NCI-H1092 (cell line): ENCODE measurements at regions not wholly inside any gene's neighbourhood (a gene's known extent, or its start where the extent isn't known, plus 50 kb on each side); places are given as distances from the start of the nearest gene placed in this dataset.

ENCODE experiments used
- DNase-seq: peaks from one replicate; lab custom pipeline; 2025; lab: John Stamatoyannopoulos, UW

DNA sequence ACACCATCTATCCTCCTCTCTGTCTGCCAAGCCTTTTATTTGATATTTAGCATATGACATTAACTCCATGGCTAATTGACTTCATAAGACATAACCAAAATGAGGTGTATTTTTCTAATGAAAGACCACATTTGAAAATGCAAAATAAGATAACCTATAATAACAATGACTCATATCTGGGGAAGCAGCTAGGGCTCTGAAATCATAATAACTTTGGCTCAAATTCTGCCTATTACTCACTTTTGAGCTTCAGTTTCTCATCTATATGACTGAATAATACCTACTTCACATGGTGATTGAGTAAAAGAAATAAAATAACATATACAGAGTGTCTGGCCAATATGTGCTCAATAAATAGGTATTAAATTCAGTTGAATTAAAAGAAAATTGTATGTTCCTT, 1419.8 kb upstream of the TENM4 start:
- no peak for DNase-seq

DNA sequence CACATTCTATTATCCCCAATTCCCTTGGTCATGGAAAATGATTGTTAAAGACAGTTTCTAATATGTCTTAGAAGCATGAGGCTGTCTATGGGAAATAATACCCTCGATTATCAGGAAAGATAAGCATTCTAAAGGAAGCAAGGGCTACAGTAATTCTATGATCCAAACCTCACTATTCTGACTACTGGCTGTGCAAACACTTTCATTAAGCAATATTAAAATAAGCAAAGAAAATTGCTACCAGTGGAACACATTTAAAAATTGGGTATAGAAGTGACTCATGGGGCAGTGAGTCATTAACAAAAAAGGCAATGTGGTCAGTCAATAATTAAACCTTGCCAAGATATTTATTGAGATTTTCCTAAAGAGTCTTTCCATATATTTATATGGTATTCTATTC, 1415.2 kb upstream of the TENM4 start:
- no peak for DNase-seq

DNA sequence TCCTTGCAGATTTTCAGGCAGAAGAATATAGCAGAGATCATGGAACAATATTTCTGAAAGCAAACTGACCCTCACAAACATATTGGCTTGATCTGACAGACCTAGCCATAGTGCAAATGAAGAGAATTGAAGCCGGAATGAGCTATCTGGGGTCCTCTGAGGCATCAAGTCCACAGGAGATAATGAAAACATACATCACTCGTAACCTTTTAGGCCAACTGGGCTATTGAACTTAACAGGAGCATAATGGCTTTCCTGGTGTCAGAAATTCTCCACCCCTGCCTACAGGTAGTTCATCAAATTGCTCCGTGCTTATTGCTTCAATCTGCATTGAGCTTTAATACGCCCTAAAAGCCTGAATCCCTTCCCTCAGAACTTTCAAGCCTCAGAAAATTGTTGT, 1414.6 kb upstream of the TENM4 start:
- DNase-seq, result no peak

DNA sequence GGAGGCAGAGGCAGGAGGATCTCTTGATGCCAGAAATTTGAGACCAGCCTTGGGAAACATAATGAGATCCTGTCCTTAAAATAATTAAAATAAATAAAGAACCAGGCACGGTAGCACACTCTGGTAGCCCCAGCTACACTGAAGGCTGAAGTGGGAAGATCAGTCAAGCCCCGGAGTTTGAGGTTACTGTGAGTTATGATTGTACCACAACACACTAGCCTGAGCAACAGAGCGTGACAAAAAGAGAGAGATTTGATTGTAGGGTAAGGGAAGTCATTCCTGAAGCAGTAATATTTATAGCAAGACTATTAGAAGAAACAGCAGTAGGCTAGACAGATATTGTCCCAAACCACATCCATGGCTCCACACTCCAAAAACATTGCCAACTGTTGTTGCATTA, 1408.4 kb upstream of the TENM4 start:
- no peak for DNase-seq

DNA sequence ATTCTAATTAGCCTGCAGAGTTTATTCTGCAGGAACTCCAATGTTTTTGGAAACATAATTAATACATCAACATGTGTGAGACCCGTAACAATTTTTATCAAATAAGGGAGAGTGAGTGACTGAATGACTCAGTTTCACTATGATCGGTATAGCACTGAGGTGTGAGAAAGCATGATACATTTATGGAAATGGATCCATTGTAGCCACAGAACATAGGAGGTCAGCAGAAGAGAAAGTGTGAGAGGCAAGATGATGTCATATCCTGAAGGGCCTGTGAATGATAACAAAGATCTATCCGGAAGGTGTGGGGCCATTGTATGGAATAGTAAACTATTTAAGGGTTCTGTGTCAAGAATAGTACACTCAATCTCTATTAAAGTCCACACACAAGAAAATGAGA, 1406.1 kb upstream of the TENM4 start:
- DNase-seq, result no peak

DNA sequence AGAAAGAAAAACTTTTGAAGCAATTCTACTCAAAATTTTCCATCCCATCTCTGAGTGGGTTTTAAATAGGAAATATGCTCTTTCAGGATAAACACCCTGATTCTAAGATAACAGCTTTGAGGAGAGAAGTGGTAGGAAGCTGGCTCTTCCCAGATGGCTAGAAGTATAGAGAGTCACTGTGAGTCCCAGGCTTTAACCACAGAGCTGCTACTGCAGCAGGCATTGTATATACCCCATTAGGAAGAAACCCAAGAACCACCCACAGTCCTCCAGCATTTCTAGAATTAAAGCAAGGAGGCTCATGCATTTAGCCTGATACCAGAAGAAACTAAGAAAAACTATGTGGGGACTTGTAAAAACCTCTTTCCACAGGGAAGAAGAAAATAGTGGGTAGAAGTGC, 1405.6 kb upstream of the TENM4 start:
- DNase-seq, result no peak

DNA sequence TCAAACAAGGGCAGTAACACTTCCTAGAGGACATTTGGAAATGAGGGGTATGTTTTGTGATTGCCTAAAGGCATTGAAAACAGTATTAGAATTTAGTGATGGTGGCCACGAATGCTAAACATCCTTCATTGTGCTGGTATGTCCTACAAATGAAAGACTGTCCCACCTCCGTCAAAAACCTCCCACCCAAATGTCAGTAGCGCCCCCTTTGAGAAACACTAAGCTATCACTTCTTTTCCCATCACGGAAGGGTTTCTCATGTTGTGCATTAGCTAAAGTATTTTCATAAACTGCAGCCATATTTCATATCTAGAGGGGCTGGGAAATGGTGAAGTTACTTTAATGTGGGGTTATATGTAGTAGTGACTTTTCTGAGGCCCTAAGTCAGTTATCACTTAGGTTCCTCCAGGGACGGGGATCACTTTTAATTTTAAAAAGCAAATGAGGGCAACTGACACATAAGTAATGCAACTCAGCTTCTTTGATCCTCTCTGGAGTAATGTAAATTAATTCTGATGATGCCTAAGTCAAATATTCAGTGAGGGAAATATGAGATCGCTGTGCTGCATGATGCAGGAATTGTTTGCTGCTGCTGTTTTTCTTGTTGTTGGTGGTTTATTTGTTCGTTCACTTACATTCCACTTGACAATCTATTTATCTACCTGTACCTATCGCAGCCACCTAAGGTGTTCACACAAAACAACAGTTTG, 1403.4 kb upstream of the TENM4 start:
- no peak for DNase-seq

DNA sequence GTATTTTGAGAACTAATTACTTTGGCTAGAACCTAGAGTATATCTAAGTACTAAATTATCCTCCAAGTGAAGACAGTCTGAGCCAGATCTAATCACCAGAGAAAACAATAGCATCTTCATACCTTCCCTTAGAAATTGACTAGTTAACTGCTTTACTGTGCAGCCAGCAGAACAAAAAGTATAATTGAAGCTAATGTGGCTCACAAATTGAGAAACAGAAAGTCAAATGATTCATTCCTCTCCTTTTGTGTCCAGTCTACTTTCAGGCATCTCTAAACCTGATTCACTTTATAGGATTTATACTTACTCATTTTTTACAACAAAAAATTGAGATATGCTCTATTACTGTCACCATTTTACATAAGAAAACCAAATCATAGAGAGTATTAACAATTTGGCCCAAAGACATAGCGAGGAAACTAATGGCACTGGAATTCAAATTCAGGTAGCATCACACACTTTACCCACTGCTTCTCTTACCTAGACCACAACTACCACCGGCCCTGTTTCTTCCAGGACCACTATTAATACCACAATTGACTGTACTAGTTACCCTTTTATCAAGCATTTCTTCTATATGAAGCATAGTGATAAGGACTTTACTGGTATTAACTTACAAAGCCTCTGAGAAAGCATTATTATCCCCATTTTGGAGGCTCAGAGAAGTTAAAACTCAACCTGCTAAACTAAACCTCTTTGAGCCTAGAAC, 1402.6 kb upstream of the TENM4 start:
- DNase-seq, result no peak

DNA sequence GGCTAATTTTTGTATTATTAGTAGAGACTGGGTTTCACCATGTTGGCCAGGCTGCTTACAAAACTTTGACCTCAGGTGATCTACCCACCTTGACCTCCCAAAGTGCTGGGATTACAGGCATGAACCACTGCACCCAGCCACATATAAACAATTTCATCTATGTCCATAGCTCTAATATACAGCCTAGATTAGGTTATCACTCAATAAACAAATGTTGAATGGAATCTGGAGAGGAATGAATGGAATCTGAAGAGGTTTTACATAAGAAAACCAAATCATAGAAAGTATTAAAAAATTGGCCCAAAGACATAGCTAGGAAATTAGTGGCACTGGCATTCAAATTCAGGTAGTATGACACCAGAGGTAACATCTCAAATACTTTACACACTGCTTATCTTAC, 1401.4 kb upstream of the TENM4 start:
- no peak for DNase-seq

DNA sequence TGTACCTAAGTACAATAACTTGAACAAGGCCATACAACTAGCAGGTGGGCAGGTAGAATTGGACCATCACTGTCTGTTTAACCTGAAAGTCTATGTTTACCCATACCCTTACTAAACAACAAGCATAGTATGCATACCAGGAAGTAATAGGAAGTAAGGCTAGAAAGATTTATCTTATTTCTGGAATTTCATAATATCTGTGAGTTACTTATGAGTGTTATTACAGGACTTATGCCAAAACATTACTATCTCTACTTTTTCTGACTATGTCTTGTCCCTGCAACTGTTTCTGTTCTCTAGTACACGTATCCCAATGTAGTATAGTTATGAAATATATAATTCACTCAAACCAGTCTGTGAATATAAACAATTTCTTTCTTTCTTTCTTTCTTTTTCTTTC, 1400.8 kb upstream of the TENM4 start:
- no peak for DNase-seq

DNA sequence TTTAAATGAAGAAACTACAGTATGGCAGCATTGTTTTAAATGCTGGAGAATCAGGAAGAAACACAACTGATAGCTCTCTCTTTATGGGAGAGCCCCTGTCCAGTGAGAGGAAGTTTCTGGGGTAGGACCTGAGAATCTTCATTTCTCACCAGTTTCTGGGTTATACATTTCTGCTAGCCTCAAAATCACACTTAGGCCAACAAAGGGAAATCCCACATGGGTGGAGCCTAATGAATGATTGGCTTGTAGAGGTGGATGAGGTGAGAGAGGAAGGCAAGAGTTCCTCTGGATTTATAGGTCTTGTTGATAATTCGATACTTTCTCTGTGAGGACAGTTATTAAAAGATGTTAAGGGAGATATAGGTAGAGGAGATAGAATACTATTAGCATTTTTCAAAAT, 1397.3 kb upstream of the TENM4 start:
- no peak for DNase-seq

DNA sequence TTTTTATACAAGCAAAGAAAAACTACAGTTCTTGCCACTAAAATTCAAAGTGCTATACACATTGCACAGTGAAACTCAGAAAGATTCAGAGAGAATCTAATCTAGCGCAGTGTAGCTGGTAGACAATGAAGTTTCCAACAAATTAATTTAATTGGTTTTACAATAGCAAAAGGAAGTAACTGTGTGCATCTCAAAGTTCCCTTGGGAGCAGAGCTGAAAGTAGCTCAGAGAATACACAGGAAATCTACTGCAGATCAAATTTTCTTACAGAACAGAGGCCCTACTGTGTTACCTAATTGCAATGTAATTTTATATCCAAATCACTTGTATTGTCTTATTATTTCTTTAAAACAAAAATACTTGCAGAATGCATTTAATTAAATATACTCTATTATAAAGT, 1396.2 kb upstream of the TENM4 start:
- no peak for DNase-seq

DNA sequence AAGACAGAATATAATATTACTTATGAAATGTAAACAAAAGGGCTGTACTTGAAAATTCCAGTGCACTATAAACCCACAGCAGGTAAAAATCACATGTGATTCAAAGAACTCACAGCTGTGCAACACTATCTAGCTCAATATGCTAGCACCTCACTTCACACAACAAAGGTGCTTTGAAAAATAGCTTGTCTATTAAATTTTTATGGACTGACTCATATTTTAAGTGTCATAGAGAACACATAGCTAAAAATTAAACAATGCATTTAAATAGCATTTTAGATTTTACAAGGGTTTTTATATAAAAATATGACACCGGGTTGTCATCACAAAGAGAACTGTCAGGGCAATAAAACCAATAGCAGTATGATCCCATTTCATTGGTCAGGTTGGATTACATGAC, 1390.5 kb upstream of the TENM4 start:
- no peak for DNase-seq

DNA sequence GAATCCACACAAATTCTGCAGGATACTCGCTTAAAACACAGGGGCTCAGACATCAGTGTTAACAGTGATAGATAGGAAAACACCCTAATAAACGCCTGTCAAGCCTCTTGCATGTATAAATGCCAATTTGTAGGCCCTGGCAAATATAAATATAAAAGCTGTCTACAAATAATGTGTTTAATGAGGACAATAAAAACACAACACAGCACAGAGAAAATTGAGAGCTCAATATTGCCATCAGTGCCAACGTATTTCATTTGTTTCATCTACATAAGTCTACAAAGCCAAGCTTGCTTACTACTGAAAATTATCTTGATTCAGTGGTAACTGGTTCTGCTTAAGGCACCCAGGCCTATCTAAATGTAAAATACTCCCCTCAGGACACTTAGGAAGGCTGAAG, 1387.0 kb upstream of the TENM4 start:
- DNase-seq, result no peak

DNA sequence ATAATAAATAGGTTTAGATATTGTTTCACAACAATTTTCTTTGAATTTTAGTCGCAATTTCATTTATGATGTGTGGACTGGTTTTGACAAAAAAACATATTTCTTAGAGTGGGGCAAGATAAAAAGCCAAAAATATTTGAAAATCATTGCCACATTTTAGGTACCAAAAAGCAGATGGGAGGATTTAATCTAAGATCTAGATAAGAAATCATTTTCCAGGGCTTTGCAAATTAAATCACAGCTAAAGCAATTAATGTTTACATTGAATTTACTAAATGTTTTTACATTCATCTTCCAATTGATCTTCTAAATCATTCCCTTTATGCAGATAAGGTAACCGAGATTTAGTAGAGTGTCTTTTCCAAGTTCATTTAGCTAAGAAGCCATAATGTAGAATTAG, 1386.0 kb upstream of the TENM4 start:
- no peak for DNase-seq

DNA sequence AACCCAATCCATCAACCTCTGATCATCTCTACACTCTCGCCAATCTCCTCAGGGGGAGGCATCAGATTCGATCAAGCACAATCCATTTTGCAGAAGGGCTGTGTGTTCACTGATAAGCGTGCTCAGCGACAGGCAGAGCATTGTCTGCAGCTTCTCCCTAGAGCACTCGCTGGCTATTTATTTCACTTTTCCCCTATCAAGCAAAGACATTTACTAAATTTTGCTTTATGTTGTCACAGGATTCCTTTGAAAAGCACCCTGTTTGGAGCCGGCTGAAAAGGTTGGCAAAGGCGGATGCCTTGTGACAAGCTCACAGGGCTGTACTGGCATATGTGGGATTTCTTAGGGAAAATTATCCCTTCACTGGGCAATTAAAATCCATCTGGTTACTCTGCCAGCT, 1381.5 kb upstream of the TENM4 start:
- peak; percentile 5 for DNase-seq

DNA sequence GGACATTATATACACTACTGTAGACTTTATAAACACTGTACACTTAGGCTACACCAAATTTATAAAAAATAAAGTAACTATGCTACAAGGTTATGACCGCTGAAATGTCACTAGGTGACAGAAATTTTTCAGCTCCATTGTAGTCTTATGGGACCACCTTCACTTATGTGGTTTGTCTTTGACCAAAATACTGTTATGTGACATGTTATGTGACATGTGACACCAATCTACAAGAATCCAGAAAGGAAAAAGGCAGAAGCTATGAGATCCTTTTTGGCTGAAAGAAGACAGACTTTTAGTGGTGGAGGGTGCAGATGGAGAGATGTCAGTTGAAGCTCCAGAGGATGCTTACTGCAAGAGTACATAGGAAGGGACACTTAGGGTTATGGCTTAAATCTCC, 1378.4 kb upstream of the TENM4 start:
- DNase-seq, result no peak

DNA sequence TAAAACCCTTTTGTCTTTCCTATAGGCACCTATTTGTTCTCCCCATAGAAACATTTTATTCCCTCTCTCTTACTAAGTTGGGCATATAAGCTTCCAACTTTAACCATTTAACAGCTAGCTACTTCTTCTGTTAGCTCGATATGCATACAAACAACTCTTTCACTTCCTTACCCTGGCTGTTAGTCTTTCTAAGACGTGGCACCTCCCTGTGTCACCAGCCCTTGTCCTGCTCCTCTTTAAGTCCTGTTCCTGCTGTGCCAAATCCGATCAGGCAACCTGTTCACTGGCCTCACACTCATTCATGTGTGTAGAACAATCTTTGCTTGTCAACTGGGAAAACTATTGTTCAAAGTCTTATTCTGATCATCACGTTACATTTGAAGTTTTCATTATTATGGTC, 1376.1 kb upstream of the TENM4 start:
- no peak for DNase-seq

DNA sequence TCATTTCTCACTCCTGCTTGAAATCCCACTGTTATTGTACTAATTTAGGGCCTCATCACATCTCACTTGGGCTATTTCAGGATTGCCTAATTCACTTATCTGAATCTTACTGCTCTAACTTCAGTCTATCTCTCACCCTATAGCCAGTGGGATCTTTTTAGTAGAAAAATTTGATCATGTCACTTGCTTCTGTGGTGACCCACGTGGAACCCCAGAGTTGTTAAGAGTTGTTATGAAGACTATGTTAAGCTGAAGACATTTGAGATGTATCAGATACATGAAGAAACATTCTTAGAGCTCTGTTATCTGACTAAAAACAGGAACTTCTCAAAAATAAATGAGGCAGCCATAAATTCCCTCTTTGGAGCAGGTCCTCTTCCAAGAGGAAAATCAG, 1375.6 kb upstream of the TENM4 start:
- no peak for DNase-seq

DNA sequence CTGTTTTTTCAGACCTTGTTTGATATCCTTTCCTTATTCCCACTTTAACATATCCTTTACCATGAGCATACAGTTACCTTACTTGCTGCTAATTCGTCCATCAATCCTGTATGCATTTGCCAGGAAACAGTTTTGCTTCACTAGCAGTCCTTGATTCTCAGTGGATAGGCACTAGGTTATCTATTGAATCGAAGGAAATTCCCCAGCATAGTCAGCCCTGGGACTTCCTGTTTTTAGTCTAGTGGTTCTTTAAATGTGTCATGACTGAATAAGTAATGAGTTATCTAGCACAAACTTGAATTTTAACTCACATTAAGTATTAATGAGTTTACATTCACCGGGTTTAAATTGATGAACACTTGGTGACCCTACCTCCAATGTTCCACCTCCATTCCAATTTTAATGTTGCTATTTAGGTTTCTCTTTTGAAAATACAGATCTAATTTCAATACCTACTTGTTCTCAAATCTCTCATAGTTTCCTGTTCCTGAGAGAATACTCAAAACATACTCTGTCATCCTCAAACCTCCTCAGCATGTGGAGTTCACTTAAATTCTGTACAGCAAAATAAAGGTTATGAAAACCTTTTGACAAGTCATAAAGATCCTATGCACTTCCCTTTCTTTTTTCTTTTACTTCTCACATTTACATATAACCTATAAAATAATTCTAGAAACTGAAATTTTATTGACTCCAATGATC, 1375.1 kb upstream of the TENM4 start:
- no peak for DNase-seq

DNA sequence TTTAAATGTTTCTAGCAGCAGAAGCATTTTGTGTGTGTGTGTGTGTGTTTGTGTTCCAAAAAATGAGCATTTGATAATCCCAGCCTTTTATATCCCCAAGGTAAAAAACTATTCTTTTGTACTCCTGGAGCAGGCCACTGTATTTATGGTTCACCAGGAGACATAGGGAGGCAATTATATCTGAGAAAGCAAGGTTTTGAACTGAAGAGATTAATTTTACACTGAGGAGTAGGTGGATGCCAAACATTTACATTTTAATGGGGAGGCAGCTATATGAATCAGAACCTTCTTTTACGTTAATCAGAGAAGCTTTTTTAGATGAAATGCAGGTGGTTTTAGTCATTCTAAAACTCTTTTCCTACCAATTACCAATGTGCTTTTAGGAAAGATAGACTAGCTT, 1374.0 kb upstream of the TENM4 start:
- DNase-seq, result no peak

DNA sequence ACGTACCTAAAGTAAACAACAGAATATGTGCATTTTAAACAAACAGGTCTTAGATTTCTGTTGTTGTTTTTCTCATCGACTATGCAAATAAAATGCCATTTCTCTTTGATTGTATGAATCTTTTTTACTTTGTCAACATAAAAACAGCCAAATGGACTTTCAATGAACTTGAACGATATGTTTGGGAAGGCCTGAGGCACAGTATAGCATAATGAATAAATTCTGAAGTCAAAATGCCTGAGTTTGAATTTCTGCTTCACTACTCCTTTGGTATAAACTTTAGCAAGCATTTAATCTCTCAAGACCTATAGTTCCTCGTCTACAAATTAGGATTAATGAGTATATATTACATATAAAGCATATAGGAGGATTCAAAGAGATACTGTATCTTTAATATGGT, 1369.9 kb upstream of the TENM4 start:
- DNase-seq, result no peak

DNA sequence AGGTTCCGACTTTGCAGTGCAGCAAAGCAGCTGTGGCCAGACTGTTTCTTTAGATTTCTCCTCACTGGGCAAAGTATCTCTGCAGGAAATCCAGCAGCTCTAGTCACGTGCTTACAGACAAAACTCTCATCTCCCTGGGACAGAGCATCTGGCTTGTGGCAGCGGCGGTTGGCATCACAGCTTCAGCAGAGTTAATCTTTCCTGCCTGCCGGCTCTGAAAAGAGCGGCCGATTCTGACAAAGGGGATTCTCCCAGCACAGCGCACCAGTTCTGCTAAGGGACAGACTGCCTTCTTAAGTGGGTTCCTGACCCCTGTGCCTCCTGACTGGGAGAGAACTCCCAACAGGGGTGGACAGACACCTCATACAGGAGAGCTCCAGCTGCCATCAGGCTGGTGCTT, 1357.3 kb upstream of the TENM4 start:
- DNase-seq, result no peak

DNA sequence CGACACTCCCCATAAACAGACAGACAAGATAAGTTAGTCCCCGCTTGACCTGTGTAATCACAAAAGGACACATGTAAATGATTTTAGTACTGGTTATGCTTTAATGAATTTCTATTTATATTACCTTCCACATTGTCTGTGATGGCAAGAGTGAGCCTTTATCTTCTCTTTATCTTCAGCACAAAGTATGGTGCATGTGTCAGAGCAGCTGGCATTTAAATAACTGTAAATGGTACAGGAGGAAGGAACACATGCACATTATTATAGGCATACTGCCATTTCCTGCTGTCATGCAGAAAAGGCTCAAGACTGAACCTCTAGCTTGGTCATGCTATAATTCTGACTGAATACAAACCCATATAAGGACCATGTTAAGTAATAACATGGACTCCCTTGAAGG, 1342.7 kb upstream of the TENM4 start:
- no peak for DNase-seq
